ENCODE measurements at regions not wholly inside any gene's neighbourhood (a gene's known extent, or its start where the extent isn't known, plus 50 kb on each side); places are given as distances from the start of the nearest gene placed in this dataset.

DNA sequence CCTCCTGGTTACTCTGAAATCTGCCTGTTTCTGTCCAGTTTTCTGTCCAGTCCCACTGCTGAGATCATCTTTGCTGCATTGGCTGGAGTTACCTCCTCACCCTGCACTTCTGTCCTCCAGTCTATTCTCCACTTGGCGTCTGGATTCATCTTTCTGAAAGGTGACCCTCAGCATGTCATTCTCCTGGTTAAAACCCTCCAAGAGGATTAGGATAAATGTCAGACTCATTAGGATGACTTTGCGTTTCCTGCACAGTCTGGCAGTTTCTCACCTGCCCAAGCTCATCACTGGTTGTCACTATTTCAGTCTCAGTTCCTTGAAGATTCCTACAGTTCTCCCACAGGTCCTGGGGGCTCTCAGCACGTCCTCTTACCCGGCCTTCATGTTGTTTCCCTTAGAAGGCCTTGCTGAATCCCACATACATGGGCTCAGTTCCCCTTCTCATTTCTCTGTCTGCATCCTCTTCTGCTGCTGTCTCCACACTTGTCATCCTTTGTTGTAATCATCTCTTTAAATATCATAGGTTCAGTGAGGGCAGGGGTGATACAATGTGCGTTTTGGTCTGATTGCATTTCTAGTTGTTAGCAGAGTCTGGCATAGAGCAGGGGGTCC, 374.8 kb downstream of the QKI start:
- no peak for DNase-seq (ENCODE audit: low read depth in 1 of 2, low spot score in 1 of 2)

DNA sequence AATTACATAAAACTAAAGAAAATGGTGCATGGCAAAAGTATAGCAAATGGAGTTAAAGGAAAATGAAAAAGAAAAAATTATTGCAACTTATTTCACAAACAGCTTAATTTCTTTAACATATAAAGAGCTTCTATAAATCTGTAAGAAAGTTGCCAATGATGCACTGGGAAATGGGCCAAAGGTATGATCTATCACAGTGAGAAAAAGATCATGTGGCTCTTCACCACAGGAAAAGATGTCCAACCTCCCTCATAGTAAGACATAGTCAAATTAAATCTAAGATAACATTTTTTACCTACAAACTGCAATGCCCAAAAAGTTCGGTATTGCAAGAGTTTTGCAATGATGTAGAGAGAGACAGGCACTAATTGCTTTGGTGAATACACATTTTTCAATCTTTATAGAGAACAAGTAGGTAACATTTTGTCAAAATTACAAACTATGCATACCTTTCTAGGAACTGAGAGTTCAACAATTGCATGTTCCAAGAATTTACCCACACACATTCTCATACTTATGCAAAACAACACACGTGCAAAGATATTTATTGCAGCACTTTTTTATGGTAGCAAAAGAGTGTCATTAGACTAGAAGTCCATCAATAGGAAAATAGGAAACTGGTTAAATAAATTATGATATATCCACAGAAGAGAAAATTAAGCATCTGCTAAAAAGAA, 372.6 kb downstream of the QKI start:
- no peak for DNase-seq (ENCODE audit: low read depth in 1 of 2, low spot score in 1 of 2)

DNA sequence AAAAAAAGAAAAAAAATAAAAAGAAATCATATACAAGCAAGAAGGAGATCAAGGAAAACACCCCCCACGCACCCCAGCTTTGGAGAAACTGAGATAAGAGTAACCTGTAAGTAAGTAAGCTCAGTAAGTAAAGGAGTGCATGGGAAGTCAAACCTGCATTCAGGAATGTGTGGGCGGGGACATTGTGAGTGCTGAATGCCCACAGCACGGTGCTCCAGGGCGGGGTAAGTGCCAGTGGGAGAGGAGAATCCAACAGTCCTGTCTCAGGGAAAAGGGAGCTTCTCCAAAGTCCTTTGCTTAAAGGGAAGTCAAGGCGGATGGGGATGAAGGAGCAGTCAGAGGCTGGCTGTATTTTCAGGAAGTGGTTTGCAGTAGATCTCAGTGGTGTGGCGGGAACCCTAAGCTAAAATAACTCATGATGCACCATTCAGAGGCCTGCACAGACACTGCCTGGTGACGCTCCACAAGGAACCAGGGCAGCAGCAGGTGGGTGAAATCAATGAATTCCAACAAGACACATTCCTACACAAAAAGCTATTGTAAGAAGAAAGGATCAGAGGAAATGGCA, 368.0 kb downstream of the QKI start:
- no peak for DNase-seq (ENCODE audit: low read depth in 1 of 2, low spot score in 1 of 2)

DNA sequence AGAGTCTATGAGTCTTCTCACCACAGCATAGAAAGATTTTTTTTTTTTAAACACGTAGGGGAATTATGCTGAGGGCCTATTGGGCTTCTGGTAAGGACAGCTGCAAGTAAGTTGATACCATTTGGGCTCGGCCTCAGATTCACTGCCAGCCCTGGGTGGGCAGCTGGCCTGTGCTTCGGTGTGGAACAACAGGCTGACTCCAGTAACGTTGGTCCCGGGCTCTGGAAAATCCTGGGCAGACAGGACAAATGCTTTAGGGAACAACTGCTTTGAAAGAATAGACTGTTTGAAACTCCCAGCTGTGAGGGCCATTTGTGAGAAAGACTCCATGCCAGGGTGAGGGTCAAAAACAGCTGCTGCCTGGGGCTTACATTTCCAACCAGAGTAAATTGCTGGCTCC, 366.5 kb downstream of the QKI start:
- no peak for DNase-seq (ENCODE audit: low read depth in 1 of 2, low spot score in 1 of 2)

DNA sequence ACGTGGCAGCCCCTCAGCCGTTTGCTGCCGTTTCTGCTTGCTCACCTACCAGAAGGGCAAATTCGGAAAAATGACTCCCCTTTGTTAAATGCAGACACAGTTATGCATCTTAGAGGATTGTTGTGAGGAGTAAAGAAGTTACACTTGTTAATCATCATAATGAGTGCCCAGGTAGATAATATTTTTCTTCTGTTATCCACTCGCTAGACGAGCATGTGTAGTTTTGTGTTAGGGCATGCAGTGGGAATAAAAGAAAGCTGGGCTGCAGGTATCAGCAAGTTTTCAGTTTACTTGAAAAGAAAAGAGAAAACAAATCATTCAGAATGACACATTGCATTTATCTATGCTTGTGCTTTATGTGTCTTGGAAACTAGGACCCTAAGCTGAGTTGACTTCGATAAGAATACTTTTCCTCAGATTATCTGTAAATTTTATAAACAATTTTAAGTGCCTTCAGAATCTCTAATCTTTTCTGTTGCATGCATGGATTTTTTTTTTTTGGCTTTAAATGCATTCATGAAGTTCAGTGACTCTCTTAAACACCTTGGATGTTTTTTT, 365.3 kb downstream of the QKI start:
- no peak for DNase-seq (ENCODE audit: low read depth in 1 of 2, low spot score in 1 of 2)

DNA sequence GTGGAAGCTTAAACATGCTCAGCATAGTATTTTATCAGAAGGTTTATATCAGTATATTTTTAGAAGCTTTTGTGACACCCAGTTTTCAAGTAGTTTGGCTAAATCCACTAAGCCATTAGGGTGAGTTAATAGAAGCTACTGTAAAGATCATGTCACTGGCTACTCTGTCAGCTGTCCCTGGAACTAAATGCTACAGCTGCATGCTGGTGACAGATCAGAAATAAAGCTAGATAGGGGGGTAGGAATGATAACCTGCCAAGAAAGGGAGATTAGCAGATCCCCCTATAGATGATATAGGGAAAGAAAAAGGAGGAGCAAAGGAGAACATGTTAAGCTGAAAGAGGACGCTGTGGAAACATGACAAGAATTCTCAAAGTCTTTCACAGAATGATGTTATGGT, 363.2 kb downstream of the QKI start:
- DNase-seq (ENCODE audit: low read depth in 1 of 2, low spot score in 1 of 2), result no peak

DNA sequence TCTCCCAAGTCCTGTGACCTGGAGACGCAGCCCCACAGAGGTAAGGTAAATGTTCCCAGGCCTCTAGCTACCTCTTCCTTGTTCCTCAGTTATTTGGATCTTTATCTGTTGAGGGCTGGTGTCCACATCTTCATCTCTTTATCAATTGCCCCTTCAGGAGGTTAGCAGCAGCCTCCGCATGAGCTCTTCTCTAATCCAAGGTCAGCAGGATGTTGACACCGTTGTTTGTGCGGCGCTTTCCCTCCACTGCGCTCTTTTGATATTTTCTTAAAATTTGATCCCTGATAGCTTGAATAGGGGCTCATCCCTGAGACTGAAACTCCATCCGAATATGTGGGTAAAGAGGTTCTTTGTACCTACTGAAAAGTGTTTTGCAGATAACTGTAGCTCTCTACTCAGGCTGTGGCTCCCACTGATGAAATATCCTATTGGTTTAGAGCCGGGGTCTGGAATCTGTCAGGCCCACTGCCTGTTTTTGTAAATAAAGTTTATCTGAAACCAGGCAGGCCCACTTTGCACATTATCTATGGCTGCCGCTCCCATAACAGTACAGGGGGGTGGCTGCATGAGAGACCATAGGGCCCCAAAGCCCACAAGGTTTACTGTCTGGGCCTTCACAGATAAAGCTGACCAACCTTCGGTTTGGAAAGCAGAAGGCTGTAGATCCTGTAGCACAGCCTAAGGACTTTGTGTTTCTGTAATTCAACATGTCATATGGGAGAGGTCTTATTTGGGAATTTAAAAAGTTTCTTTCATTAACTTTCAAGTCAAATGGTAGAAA, 362.6 kb downstream of the QKI start:
- DNase-seq (ENCODE audit: low read depth in 1 of 2, low spot score in 1 of 2), result no peak

DNA sequence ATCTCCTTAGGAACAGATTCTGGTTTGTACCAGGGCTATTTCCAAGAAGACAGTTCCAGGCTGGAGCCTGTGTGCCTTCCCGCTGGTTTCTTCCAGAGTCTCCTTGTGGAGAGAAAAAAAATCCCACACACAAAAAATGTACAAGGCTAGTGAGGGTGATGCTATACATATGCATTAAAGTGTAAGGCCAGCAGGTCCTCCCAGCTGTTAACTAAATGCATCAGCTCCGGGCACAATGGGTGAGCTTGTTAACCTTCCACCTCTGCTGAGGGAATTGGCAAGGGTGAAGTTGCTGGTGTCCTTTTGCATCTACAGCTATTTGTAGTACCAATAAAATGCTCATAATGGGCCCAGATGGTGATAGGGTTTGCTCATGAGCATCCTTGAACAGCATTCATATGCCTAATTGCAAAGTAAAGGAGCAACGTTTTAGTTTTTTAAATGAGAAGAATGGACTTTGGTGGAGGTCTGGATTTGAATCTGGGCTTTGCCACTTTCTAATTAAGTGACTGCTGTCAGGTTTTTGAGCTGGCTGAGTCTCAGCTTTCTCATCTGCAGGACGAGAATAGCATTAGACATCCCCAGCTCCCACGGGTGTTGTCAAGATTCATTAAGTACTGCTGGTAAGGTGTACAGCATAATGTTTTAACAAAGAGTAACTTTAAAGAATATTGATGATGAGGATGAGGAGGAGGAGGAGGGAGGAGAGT, 361.8 kb downstream of the QKI start:
- DNase-seq (ENCODE audit: low read depth in 1 of 2, low spot score in 1 of 2), result no peak

DNA sequence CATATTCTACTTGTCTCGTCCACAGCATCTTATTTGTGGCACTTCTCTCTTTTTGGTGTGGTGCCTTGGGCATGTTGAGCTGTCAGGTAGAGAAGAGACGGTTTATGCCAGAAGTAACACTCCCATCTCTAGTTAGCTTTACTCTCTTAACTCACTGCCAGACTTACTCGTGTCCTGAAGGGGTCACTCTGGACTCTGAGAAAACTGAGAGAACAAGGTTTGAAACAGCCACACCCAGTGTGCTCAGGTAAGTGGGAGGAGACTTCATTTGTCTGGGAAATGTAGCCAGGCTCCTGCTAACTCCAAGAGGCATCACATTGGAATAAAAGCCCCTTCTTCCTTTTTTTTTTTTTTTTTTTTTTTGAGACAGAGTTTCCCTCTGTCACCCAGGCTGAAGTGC, 360.8 kb downstream of the QKI start:
- DNase-seq (ENCODE audit: low read depth in 1 of 2, low spot score in 1 of 2), result no peak

DNA sequence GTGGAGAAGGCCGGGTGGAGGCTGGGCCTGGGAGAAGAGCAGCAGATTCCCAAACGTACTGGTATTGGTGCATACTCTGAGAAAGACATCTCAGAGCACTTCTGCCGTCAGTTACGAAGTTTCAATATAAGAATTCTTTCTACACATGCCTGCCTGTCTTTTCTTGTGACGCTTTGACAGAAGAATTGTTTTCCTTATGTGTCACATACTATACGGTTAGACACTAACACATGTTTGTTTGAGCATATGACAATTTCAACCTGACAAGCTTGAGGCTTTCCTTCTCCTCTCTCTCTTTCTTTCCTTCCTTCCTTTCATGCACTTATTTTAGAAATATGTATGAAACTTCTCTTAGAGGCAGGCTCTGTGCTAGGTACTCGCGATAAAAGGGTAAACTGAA, 360.0 kb downstream of the QKI start:
- no peak for DNase-seq (ENCODE audit: low read depth in 1 of 2, low spot score in 1 of 2)

DNA sequence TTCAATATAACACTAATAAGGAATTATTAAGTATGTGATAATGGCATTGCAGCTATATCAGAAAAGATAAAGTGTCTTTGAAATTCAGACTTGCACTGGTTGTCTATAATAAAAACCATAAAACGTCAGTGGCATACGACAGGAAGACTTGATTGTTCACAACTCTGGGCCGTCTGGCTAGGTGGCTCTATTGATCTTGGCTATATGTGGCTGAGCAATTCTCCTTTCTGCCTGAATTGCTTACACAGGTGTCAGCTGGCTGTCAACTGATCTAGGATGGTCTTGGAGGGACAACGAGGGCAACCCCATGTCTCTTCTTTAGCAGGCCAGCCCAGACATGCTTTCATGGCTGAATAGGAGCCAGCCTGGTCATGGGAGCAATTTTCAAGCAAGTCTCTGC, 359.1 kb downstream of the QKI start:
- DNase-seq (ENCODE audit: low read depth in 1 of 2, low spot score in 1 of 2), result no peak

DNA sequence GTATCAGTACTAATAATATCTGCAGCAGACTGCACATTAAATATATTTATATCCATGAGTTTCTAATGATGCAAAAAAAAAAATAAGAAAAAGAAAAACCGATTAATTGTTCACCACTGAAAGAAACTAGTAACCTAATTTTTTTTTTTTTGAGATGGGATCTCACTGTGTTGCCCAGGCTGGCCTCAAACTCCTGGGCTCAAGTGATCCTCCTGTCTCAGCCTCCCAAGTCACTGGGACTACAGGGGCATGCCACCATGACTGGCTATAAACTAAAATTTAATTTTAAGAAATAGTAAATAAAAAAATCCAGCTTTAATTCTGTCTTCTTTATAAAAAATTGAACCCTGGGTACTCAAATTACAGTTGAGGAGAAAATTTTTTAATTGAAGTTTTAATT, 358.2 kb downstream of the QKI start:
- no peak for DNase-seq (ENCODE audit: low read depth in 1 of 2, low spot score in 1 of 2)

DNA sequence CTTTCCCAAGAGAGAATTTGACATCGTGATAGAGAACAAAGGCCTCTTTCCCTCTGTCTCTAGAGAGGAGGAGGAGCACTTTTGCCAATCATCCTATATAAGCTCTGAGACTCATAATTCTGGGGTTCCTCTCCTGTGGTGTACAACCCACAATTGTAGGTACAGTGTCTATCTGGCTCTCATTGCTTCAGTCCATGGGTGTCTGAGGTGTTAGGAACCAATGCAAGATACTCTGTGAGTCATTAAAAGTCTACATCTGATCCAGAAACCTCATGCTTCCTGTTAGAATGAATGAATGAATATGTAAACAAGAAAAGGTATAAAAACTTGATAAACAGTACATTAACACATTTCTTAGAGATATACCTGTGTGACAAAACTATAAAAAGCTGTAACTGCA, 356.7 kb downstream of the QKI start:
- no peak for DNase-seq (ENCODE audit: low read depth in 1 of 2, low spot score in 1 of 2)

DNA sequence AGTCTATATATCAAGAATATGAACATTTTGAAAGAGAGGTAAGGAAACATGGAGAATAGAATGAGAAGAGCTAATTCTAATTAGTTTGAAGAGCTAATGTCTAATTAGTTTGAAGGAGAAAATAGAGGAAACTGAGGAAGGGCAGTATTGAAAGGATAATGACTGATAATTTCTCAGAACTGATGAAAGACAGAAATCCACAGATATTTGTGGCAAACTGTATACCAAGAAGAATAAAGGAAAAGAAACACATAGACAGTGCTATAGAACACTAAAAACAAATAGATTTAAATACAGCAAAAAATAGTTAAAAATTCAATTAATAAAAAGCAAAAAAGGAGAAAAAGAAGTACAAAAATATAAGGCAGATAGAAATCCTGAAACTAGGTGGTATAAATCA, 354.4 kb downstream of the QKI start:
- DNase-seq (ENCODE audit: low read depth in 1 of 2, low spot score in 1 of 2), result no peak

DNA sequence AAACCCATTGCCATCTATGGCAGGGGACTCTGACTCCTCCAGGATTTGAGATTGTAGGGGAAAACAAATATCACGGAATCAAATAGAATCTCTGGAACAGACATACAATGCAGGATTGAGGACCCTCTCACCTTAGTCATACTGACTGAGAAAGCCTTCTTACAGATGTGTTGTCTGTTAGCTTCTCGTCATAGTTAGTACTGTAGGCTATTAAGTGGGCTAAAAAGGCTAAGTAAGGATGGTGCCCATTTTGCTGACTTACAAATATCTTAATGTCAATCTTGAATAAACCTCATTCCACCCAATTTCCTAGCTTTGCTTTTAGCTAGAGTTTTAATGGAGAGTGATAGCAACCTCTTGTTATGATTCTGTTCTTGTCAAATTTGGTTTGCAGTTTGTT, 352.4 kb downstream of the QKI start:
- DNase-seq (ENCODE audit: low read depth in 1 of 2, low spot score in 1 of 2), result no peak

DNA sequence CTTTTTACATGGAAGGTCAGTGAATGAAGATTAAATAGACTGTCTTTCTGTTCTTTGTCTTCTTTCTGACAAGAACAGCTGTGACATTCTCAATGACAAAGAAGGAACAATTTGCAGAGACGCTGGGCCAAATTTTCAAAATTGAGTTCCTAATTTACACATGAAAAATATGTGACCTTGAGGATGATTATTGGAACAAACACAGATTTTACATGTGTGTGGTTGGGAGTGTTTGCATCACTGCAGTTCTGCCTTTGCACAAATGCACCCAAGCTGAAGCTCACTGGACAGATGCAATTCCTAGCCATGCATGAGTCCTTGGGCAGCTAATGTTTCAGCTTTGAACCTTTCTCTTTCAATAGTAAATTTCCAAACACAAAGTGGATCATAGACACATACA, 350.8 kb downstream of the QKI start:
- DNase-seq (ENCODE audit: low read depth in 1 of 2, low spot score in 1 of 2), result no peak

DNA sequence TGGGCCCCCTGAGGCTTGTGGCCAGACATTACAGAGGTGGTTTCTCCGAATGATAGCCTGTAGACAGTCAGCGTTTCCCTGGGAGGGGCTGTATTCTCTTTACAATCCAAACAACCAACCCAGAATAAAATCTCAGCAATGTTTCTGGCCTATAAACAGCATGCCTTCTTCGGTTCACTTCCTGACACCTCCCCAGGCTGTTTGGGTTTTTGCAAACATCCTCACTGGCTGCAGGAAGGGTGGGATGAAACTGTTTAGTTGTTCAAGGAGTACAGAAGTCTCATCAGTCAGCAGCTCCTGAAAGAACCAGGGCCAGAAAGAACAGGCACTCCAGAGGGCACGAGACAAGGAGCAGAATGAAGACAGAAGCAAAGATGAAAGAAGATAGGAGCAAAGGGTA, 350.0 kb downstream of the QKI start:
- DNase-seq (ENCODE audit: low read depth in 1 of 2, low spot score in 1 of 2), result no peak

DNA sequence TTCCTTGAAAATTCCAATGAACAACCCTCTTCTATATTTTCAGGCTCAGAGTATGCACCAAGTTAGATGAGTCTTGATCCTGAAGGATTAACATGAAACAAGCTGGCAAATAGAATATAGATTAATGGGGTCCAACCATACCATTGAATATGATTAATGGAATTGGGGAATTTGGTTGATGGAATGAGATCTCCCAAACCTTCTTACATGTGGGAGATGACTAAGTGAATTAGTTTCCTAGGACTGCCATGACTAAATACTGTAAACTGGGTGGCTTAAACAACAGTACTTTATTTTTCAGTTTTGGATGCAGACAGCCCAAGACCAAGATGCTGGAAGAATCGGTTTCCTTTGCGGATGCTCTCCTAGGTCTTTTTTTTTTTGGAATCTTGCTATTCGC, 347.0 kb downstream of the QKI start:
- DNase-seq (ENCODE audit: low read depth in 1 of 2, low spot score in 1 of 2), result no peak

DNA sequence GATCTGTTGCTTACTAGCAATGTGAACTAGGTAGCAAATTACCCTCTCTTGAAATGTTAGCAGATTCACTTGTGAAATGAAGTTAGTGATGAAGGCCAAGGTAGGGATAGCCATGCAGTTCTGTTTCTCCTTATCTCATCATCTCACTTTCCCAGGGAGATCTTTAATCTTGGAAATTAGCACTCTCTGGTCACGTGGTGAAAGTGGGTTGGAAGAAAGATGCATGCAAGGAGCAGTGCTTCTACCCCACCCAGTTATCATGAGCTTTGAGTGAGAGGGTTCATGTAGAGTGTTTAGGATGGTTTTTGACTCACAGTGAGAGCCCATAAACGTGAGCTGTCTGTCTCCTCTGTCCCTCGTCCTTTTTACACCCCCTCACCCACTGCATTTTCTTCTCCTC, 346.3 kb downstream of the QKI start:
- DNase-seq (ENCODE audit: low read depth in 1 of 2, low spot score in 1 of 2), result no peak

DNA sequence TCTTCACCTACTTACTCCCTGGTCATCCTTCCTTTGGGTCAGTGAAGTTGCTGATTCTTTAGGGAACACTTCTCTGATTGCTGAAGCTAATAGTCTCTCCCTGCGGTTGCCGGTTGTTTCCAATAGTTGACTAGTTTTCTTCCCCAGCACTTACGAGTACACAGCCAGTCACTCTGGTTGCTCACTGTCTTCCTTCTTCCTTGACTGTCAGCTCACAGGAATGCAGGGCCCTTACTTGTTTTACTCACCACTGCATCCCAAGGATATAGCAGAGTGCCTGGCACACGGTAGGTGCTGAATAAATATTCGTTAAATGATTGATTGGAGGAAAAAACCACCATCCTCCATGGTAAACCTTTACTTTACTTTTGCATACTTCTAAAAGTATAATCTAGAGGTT, 345.0 kb downstream of the QKI start:
- DNase-seq (ENCODE audit: low read depth in 1 of 2, low spot score in 1 of 2), result no peak

DNA sequence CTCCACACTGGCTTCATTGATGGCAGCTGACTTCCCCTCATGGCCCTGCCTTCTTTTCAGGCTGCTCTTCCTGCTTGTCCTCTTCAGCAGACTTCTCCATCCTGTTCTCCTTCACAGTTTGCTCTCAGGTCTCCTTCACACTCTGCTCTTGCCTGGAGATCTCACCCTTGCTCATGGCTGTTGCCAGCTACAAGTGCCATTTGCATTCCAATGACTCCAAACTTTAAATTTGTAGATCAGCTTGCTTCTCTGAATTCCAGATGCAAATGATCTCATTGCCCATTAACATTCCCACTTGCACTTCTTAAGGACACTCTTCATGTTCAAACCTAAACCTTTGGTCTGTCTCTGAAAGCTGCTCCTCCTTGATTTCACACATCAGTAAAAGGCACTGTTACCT, 343.0 kb downstream of the QKI start:
- no peak for DNase-seq (ENCODE audit: low read depth in 1 of 2, low spot score in 1 of 2)
